ENCODE measurements at regions not wholly inside any gene's neighbourhood (a gene's known extent, or its start where the extent isn't known, plus 50 kb on each side); places are given as distances from the start of the nearest gene placed in this dataset.

DNA sequence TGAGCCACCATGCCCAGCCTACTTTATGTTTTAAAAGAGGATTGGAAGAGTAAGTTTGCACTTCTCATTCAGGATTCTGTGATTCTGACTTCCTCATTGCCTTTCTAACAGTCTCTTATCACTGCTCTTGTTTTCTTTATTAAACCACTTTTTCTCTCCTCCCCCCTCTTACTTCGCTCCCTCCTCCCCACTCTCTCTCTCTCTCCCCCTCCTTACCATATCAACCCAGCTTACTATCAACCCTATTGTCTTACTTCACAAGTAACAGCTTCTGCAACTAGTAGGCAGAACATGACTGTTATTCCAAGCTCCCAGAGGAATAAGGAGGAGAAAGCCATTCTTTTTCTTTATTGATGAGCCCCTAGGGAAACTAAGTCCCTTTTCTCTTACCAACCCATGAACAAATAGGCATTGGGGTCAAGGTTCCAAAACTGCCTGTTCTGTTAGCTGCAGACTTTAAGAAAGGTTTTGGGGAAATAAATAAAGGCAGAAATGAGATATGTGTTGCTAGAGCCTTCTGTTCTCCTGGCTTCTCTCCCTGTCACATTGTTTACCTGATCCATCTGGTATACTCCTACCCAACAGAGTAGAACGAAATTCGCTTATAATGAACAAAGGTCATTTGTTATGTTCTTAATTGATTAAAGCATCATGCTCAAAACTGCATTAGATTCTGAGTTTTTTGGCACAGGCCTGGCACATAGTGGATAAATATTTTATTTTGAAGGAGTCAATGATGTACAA, 56.4 kb upstream of the RASGRP1 start:
- TF ChIP-seq, protein P1, sequence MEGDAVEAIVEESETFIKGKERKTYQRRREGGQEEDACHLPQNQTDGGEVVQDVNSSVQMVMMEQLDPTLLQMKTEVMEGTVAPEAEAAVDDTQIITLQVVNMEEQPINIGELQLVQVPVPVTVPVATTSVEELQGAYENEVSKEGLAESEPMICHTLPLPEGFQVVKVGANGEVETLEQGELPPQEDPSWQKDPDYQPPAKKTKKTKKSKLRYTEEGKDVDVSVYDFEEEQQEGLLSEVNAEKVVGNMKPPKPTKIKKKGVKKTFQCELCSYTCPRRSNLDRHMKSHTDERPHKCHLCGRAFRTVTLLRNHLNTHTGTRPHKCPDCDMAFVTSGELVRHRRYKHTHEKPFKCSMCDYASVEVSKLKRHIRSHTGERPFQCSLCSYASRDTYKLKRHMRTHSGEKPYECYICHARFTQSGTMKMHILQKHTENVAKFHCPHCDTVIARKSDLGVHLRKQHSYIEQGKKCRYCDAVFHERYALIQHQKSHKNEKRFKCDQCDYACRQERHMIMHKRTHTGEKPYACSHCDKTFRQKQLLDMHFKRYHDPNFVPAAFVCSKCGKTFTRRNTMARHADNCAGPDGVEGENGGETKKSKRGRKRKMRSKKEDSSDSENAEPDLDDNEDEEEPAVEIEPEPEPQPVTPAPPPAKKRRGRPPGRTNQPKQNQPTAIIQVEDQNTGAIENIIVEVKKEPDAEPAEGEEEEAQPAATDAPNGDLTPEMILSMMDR (IDR thresholded peaks at IDR 0.05; ENCODE audit: control extremely low read depth, extremely low read depth) = no peak
- H3K27me3 ChIP-seq (ENCODE audit: control insufficient read depth in 3 of 3, insufficient read depth in 3 of 3, low read length in 2 of 3) = no peaks in the 10 kb centered on the region
- ATAC-seq (ENCODE audit: insufficient read depth, low FRiP score) (no peak), DNase-seq (no peak)
- H3K27ac ChIP-seq (ENCODE audit: low read depth in 1 of 2, low read length in 1 of 2) = no peak overlapping the region
- no peaks in the 10 kb centered on the region for H3K36me3 ChIP-seq (ENCODE audit: control insufficient read depth in 4 of 4, insufficient read depth in 4 of 4, low read length in 4 of 4)
- no peak overlapping the region for H3K9ac ChIP-seq (ENCODE audit: insufficient read depth in 1 of 2, low read length in 2 of 2)
- H3K4me3 ChIP-seq = no peak overlapping the region
- 51 to 65% methylated on average over 3 of the region's 3 CpGs for WGBS, 2 donors
- H3K4me1 ChIP-seq (ENCODE audit: control insufficient read depth in 5 of 5, insufficient read depth in 5 of 5, low read length in 5 of 5) = peaks cover 0 to 3% (median 0%) of the 10 kb centered on the region in 5 donors
- no peaks in the 10 kb centered on the region for H3K9me3 ChIP-seq (ENCODE audit: control insufficient read depth in 4 of 4, insufficient read depth in 3 of 4, low read length in 3 of 4)

DNA sequence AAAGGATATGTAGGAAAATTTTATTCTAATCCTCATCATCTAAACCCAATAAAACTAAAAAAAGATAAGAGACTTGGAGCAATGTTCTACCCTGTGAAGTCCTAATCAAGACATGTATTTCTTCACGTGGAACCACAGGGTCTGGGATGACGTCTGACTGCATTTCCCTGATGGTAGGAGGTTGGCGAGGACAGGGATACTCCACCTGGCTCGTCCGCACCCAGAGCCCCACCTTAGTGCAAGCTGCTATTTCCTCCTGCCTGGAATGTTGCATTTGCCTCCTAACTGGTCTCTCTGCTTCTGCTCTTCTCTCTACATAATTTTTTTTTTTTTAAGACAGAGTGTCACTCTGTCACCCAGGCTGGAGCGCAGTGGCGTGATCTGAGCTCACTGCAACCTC, 57.7 kb upstream of the RASGRP1 start:
- H3K36me3 ChIP-seq (ENCODE audit: control insufficient read depth in 4 of 4, insufficient read depth in 4 of 4, low read length in 4 of 4) = no peaks in the 10 kb centered on the region
- WGBS, 2 donors = 83% methylated on average over 7 of the region's 7 CpGs
- TF ChIP-seq, protein P1 (IDR thresholded peaks at IDR 0.05; ENCODE audit: control extremely low read depth, extremely low read depth) = no peak
- H3K4me1 ChIP-seq (ENCODE audit: control insufficient read depth in 5 of 5, insufficient read depth in 5 of 5, low read length in 5 of 5) = peaks cover 0 to 6% (median 0%) of the 10 kb centered on the region in 5 donors
- H3K9me3 ChIP-seq (ENCODE audit: control insufficient read depth in 4 of 4, insufficient read depth in 3 of 4, low read length in 3 of 4) = no peaks in the 10 kb centered on the region
- H3K9ac ChIP-seq (ENCODE audit: insufficient read depth in 1 of 2, low read length in 2 of 2) = no peak overlapping the region
- H3K4me3 ChIP-seq = no peak overlapping the region
- DNase-seq (no peak), ATAC-seq (ENCODE audit: insufficient read depth, low FRiP score) (no peak)
- H3K27ac ChIP-seq (ENCODE audit: low read depth in 1 of 2, low read length in 1 of 2) = no peak overlapping the region
- H3K27me3 ChIP-seq (ENCODE audit: control insufficient read depth in 3 of 3, insufficient read depth in 3 of 3, low read length in 2 of 3) = no peaks in the 10 kb centered on the region

DNA sequence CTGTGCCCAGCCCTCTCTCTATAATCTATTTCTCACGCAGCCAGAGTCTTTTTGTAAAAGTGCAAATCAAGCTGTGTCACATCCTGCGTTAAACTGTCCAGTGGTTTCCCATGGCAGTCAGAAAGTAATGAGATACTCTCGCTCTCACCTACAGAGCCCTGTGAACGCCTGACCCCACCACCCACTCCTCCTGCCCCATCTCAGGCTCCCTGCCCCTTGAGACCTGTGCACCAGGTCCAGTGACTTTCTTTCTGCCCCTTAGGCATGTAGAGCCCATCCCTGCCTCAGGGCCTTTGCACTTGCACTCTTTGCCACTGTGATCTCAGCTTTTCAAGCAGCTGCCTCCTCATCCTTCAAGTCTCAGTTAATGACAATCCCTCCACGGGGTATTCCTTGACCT, 58.3 kb upstream of the RASGRP1 start:
- DNase-seq (no peak), ATAC-seq (ENCODE audit: insufficient read depth, low FRiP score) (no peak)
- Histone ChIP-seq H3K27ac (ENCODE audit: low read depth in 1 of 2, low read length in 1 of 2) (no peak overlapping the region), H3K4me1 (ENCODE audit: control insufficient read depth in 5 of 5, insufficient read depth in 5 of 5, low read length in 5 of 5) (peaks cover 0 to 6% (median 0%) of the 10 kb centered on the region in 5 donors), H3K27me3 (ENCODE audit: control insufficient read depth in 3 of 3, insufficient read depth in 3 of 3, low read length in 2 of 3) (no peaks in the 10 kb centered on the region), H3K36me3 (ENCODE audit: control insufficient read depth in 4 of 4, insufficient read depth in 4 of 4, low read length in 4 of 4) (no peaks in the 10 kb centered on the region), H3K4me3 (no peak overlapping the region), H3K9ac (ENCODE audit: insufficient read depth in 1 of 2, low read length in 2 of 2) (no peak overlapping the region), H3K9me3 (ENCODE audit: control insufficient read depth in 4 of 4, insufficient read depth in 3 of 4, low read length in 3 of 4) (no peaks in the 10 kb centered on the region)
- WGBS, 2 donors = 87 to 88% methylated on average over 5 of the region's 5 CpGs
- TF ChIP-seq, protein P1 (IDR thresholded peaks at IDR 0.05; ENCODE audit: control extremely low read depth, extremely low read depth) = no peak

DNA sequence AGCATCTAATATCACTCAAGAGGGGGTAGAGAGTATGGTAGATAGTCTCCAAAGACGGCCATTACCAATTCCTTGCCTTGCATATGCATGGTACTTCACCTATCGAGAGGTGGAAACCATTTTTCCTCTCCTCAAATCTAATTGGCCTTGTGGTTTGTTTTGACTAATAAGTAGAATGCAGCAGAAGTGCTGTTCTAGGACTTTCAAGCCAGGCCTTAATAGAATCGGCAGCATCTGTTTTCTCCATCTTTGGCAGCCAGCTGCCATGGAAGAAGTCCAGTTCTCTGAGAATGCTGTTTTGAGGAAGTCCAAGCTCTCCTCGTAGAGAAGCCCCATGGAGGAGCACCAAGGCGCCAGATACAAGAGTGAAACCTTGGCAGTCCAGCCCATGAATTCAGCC, 59.1 kb upstream of the RASGRP1 start:
- TF ChIP-seq, protein P1 (IDR thresholded peaks at IDR 0.05; ENCODE audit: control extremely low read depth, extremely low read depth) = no peak
- whole genome bisulfite sequencing, 2 donors = 63 to 71% methylated on average over 5 of the region's 5 CpGs
- Histone ChIP-seq H3K27me3 (ENCODE audit: control insufficient read depth in 3 of 3, insufficient read depth in 3 of 3, low read length in 2 of 3) (no peaks in the 10 kb centered on the region), H3K4me3 (no peak overlapping the region), H3K9me3 (ENCODE audit: control insufficient read depth in 4 of 4, insufficient read depth in 3 of 4, low read length in 3 of 4) (no peaks in the 10 kb centered on the region), H3K27ac (ENCODE audit: low read depth in 1 of 2, low read length in 1 of 2) (no peak overlapping the region), H3K36me3 (ENCODE audit: control insufficient read depth in 4 of 4, insufficient read depth in 4 of 4, low read length in 4 of 4) (no peaks in the 10 kb centered on the region), H3K4me1 (ENCODE audit: control insufficient read depth in 5 of 5, insufficient read depth in 5 of 5, low read length in 5 of 5) (peaks cover 0 to 6% (median 0%) of the 10 kb centered on the region in 5 donors), H3K9ac (ENCODE audit: insufficient read depth in 1 of 2, low read length in 2 of 2) (no peak overlapping the region)
- peak in 2 of 3 donors; percentile 29 for DNase-seq
- no peak for ATAC-seq (ENCODE audit: insufficient read depth, low FRiP score)
